Fibroblast of skin of abdomen (primary cell): ENCODE measurements at regions not wholly inside any gene's neighbourhood (a gene's known extent, or its start where the extent isn't known, plus 50 kb on each side); places are given as distances from the start of the nearest gene placed in this dataset.

ENCODE experiments used
- DNase-seq: peaks from one replicate; pipeline ENCODE4 v3.0.0-alpha.2; 2013

DNA sequence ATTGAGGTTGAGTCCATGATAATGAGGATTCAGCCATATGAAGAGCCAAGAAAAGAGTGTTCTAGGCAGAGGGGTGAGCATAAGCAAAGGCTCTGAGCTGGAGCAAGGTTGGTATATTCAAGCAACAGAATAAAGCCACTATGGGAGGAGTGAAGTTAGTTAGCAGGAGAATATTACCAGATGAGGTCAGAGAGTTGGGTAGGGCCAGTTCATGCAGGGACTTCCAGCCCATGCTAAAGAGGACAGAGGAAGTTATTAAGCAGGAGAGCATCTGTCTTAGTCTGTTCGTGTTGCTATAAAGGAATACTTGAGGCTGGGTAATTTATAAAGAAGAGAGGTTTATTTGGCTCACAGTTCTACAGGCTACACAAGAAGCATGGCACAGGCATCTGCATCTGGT is 57.1 kb upstream of the ATG10 start:
- no peak for DNase-seq

DNA sequence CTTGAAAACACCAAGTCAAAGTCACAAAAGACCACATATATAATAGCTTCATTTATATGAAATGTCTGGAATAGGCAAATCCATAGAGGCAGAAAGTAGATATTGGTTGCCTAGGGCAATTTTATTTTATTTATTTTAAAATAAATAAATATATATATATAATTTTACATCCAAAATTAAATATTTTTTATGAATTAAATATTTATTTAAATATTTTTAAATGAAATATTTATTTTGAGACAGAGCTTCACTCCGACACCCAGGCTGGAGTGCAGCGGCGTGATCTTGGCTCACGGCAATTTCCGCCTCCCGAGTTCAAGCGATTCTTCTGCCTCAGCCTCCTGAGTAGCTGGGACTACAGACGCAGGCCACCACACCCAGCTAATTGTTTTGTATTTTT is 58.9 kb upstream of the ATG10 start:
- DNase-seq: no peak

DNA sequence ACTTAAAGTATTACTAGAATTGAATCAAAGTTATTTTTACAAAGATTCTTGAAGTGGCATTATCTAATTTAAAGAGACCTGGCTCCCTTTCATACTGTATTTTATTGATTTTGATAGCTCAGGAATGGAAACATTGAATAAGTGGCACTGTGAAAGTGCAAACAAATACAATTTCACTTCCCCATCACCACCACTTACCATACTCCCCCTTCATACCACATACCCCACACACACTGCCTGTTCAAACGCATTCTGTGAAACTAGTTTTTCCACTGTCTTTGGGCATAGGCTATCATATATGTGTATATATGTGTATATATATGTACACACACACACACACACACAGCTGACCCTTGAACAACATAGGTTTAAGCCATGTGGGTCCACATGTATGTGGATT is 62.1 kb upstream of the ATG10 start:
- no peak for DNase-seq

DNA sequence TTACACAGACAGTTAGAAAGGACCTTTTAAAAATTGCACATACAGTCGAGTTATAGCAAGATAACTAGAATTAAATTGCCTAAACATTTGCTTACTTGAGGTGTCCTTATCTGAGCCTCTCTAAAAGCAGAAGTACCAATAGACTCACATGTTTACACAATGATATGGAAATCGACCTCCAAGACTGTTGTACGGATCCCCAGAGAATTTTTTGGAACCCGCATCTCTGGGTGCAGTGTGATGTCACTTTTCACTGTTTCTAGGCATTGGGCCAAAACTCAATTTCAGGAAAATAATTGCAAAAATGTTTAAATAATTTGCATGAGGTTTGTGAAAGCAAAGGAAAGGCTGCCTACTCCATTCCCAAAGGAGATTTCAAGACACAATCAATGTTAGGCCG is 63.1 kb upstream of the ATG10 start:
- no peak for DNase-seq

DNA sequence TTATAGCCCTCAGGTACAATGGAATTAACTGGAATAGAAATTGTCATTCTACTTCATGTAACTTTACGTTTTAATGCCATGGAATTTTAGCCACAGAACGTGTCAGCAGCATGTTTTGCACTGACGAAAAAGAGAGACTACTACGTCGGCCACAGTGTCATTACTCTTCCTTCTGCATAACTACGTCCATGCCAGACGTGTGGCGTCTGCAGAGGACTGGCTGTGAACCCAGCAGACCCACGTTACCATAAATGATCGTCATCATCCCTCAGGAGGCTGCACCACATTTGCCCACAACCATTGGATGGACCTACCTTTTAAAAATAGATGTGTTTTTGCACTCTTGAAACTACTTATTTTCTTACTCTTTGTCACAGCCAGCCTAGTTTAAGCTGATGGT is 63.8 kb upstream of the ATG10 start:
- DNase-seq: no peak

DNA sequence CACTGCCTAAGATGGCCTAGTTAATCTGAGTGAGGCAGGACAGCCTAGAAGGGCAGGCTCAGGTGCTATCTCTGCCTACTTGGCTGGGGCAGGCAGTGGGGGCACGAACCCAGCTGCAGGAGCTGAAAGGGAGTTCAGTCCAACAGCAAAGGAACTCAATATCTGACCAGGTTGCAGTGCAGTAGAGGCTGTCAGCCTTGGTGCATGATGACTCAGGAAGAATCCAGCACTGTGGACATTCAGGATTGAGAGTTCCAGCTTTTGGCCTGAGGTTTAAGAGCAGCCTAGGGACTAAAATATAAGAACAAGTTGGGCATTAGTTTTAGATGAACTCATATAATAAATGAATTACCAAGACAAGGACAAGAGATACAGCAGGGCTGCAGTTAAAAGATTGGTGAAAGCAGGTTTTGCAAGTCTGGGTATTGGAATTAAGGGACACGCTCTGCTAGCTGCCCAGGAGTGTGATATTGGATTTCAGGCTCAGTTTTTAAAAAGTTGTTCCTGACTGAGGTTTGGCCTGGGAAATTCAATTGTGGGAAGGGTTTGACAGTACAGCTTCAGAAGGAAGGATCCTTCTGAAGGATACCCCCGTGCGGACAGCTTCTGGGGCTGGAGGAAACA is 64.7 kb upstream of the ATG10 start:
- no peak for DNase-seq

DNA sequence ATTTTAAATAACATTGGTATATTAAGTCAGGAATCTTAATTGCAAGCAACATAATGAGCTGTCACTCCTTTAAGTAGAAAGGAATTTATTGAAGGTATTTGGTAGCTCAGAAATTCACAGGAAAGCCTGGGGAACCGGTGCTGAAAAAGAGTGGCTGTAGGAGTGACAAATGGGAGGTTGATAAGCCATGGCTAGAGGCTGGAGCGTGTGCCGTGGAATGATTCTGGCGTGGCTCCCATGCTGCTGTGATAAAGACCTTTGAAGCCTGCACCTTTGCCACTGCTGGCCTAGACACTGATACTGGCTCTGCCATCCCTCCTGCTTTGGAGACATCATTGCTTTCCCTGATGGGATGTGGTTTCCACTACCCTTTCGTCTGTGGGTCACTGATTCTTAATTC is 65.7 kb upstream of the ATG10 start:
- no peak for DNase-seq

DNA sequence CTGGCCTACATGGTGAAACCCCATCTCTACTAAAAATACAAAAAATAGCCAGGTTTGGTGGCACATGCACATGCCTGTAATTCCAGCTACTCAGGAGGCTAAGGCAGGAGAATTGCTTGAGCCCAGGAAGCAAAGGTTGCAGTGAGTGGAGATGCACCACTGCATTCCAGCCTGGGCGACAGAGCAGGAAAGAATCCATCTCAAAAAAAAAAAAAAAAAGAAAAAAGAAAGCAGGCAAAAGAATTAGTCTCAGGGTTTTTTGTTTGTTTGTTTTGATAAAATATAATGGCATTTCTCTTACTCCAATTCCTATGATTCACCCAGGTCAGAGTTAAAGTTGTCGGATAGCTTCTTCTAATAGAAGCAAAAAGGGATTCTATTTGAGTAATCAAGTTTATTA is 67.0 kb upstream of the ATG10 start:
- no peak for DNase-seq

DNA sequence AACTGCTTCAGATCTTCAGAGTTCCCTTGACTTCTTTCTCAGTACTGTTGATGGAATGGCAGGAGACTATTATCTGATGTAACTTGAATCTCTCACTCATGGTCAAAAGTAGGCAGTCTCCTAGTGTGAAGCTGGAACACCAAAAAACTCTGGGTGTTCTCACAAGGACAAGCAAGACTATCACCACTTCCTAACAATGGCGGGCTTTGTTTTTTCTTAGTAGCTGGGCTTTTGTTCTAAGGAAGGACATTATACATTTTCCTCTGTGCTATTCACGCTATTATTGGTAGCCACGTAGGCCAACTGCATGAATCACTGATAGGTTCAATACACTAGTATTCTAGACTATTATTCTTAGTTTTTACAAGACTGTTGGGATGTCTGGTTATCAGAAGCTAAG is 67.7 kb upstream of the ATG10 start:
- no peak for DNase-seq

DNA sequence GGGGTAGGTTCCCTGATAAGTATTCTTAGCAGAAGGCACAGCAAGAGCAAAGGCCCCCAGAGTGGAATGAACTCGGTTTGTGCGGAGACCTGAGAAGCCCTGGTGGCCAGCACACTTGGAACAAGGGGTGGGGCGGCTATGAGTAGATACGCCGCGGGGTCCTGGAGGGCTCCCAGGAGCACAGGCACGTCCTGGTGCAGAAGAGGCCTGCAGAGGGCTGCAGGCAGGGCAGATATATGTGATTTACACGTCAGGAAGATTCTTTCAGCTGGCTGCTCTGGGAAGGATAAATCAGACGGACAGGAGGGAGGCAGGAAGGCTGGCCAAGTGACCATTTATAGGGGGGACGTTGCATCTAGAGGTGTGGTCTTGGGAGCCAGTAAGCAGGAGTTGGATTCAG is 70.2 kb upstream of the ATG10 start:
- DNase-seq: no peak

DNA sequence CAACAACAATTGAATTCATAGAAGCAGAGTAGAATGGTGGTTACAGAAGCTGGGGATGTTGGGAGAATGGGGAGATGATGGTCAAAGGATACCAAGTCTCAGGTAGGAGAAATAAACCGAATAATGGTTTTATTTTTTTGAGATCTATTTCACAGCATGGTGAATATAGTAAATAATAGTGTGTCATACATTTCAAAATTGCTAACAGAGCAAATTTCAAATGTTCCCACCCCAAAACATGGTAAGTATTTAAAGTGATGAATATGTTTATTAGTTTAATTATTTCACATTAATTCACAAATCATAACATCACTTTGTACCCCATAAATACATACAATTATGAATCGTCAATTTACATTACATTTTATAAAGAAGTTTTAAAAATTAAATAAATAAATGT is 72.7 kb upstream of the ATG10 start:
- no peak for DNase-seq

DNA sequence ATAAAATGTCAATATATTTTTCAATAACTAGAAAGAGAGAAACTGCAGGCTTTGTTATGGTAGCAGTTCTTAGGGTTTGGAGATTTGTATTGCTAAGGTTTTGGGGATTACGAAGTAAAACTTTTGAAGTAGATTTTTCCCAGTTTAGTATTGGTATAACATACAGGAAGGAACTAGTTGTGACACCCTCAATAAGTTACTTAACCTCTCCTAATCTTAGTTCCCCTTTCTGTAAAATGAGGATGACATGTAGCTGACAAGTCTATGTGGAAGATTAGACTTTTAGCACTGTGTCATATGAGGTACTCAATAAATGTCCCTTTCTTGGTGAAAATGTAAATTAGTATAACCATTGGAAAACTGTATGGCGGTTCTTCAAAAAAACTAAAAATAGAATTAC is 73.4 kb upstream of the ATG10 start:
- no peak for DNase-seq

DNA sequence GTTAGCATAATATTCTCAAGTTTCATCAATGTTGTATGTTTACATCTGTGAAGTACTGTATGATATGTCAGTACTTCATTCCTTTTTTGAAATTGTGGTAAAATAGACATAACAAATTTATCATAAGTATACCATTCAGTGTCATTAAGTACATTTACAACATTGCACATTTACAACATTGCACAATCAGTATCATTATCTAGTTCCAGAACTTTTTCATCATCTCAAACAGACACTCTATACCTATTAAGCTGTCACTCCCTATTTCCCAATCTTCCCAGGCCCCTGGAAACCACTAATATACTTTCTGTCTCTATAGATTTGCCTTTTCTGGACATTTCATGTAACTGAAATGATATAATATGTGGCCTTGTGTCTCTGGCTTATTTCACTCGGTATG is 75.1 kb upstream of the ATG10 start:
- DNase-seq: no peak

DNA sequence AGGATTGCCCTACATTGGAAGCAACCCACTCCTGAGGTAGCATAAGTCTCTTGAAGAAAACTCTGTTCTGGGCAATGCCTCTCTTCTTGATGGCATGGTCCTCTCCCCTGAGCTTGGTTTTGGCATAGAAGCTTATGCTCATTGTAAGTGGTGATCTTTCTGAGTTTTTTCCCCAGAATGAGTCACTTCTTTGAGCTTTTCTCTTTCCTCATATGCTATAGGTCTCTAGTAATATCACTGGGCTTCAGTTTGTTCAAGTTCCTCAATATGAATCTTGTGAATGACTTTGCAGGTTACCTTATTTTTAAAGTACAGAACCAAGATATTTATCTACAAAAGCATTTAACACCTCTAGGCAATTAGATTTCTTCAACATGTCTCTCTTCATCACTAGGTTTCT is 76.5 kb upstream of the ATG10 start:
- DNase-seq: no peak

DNA sequence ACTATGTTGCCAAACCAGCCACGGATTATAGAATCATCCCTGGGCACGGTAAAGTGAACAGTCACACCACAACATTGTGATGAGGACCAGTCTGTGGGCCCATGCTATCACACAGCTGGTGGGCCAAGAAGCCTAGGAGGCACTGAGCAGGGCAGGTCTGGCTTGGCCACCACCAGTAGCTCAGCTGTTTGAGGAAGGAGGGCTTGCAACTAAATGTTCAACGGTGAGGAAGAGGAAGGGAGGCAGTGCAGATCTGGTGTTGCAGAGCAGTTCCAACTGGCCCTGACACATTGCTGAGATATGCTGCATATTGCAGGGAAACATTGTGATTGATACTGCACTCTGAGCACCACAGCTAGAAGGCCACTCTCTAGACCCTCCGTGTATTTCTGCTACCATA is 77.9 kb upstream of the ATG10 start:
- DNase-seq: no peak

DNA sequence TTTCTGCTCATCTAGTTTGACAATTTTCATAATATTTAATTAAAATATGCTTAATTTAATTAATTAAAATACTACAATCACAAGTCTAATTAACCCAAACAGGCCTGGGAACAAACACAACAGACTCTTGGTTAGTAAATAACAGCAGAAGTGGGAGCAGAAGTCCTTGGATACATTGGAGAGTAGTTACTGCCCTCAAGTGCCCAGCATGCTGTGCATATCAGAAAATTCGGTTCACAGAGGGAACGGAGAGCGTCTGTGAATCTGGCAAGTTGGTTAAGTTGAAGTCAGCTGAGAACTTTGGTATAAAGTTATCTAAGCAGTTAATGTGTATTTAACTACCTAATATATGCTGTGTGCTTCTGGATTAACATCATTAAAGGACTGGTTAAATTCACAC is 87.0 kb upstream of the ATG10 start:
- DNase-seq: no peak

DNA sequence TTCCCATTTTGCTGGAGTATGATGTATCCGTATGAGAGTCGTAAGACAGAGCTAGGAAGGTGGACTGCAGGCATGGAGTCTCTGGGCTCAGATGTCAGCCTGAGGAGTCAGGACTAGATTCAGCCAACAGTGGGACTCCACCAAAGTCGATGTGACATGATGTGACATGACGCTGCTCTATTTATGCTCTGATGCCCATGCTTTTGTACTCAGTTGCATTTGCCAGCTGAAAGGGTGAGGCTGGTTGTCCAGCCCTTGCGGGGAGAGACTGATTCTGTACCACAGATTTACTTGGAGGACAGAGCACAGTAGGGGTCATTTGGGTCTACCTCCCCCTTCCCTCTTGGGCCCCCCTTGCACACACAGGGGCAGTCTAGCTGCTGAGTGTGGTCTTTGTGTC is 88.5 kb upstream of the ATG10 start:
- no peak for DNase-seq

DNA sequence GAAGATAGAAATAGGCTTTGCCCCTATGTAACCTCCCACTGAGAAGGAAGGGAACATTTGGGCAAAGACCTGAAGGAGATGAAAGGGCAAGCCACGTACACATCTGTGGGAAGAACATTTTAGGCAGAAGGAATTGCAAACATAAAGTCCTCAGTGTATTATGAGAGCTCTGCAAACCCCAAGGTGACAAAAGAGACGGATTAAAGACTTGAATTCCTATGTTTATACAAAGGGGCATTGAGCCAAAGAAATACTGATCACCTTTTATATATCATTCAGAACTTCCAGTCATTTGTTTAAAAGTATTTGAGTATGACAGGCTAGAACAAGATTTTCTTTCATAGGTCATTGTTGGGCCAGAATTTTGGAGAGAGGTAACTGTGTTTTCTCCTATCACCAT is 90.2 kb upstream of the ATG10 start:
- no peak for DNase-seq

DNA sequence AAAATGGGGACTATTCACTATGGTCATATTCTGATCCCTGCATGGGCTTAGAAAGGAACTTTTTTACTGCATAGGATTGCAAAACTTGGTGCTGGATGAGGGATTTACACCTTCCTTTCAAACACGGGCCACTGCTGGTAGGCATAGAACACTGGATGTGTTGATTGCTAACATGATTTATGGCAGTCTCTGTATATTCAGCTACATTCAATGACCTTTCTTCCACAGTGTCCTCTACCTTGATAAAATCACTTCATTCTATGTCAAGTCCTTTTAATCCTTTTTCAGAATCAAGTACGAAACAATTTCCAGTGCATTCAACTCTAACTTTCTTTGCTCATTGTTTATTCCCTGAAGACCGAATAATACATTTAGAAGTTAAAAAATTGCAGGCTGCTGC is 91.9 kb upstream of the ATG10 start:
- no peak for DNase-seq

DNA sequence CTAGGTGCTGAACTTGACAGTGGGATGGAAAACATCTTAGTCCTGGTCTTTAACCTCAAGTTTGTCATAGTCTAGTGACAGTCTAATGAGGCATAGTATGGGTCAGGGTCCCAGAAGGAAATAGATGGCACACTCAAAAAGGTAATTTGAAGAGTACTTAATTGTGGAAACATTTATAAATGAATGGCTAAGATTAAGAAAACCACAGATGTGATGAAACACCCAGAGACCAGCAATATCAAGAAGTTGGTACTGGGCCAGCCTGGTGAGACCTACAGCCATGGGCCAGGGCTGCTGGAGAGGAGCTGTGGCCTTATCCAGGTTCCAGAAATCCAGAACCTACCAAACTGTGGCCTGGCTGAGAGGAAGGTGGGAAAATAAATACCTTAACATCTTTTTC is 93.5 kb upstream of the ATG10 start:
- no peak for DNase-seq

DNA sequence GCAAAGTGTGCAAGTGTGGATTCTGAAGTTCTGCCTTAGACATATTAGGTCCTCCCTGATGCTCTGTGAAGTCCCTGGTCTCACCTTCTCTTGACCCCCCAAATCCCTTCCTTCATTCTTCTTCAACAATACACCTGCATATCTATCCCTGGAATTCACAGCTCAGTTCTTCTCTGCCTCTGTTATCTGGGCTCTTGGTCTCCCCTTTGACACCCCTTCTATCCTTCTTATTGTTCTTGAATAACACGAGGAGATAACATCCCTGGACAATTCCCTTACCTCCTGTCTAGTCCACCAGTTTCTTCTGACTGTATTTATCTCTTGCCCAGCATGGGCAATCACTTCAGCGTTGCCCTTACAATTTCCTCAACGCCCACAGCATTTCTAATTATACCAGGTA is 104.8 kb upstream of the ATG10 start:
- no peak for DNase-seq

DNA sequence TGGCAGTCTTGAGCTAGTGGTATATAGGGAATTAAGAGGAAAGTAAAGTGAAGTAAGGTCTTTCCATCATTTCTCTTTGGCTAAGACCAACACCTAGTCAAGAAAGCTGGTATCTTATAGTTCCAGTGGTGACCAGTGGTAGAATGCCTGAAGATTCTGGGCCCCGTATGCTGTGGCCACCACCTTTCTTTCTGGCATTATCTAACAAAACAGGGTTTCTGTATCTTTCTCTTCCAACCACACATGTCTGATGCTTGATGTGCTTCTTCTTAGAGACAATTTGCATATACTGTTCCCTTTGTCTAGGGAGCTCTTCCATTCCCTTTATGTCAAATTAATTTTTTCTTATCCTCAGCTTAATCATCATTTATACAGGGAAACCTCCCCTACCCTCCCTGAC is 109.9 kb upstream of the SSBP2 start:
- no peak for DNase-seq

DNA sequence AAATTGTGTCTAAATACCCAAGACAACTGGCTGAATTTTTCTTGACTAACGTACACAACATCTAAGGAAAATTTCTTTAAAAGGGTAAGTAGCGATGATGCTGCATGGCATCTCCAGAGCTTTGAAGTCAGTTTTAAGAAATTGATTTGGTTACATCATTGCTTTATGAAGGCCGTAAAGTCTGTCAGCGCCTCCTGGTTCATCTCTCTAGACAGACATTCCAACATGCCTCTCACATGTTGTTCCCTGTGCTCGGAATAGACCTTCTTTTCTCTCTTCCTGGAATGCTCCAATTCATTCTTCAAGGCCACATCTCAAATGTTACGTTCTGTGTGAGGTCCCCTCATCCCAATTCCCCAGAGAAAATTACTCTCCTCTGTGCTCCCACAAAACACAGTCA is 108.7 kb upstream of the SSBP2 start:
- DNase-seq: peak; percentile 71

DNA sequence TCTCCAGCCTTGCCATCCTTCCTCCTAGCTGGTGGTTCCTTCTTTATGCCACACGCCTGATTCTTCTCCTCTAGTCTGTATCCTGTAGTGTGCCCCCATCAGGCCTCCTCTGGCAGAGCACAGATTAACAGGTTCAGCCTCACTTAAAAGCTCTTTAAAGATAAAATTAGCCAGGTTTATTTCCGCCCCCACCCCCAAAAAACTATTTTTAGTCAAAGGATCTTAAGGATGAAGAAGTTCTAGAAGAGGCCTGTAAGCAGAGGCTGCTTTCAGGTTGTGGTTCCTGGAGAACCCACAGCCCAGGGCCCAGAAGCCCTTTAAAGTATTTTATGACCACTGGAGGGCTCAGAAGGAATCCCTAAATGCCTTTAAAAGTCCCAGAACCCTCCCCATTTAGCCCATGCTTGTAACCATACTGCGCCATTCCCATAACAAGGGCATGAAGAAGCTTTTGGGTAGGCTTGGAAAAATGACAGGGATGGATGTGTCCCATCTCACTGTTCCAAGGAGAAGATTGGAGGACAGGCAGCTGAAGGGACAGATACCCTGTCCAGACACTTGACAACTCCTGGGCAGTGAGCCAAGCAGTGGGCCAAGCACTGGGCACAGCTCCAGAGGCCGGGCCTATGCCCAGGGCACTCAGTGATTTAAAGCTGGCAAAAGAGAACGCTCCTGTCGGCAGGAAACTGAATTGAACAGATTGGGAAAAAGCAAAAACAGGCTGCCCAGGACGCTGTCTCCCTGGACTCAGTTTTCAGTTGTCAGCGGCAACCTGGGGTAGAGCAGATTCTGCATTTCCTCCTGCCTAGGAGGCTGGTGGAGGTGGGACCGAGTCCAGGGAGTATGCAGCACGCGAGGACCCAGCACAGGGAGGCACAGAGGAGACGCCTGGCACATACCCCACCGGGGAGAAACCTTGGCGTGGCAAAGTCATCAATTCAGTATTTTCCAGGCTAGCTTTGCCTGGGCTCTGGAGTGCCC is 106.3 kb upstream of the SSBP2 start:
- no peak for DNase-seq

DNA sequence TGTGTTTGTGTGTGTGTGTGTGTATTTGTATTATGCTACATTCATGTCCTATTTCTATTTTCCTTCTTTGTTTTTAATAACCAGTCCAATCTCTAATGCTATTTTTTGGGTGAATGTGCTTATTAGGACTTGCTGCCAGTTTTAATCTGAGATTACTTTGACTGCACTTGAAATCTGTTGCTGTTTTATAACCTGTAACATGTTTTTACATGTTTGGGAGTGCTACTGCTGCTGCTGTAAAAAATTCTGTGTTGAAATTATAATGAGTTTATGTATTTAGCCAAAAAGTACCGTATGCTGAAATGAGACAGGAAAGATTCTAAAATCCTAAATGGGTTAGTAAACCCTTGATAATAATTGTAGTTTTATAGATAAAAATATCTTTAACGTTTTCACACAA is 104.7 kb upstream of the SSBP2 start:
- DNase-seq: no peak
